Mammary epithelial cell (primary cell): ENCODE measurements at regions not wholly inside any gene's neighbourhood (a gene's known extent, or its start where the extent isn't known, plus 50 kb on each side); places are given as distances from the start of the nearest gene placed in this dataset.

Experiments used
- EZH2 ChIP-seq: IDR thresholded peaks from 2 replicates; pipeline ENCODE4 v1.6.1; 2012; ENCODE audit warnings: low read length, inconsistent platforms, borderline replicate concordance
- TF ChIP-seq, protein P1 (sequence below), 2 donors: IDR thresholded peaks in 1 of 2; conservative IDR thresholded peaks in 1 of 2; 2 replicates each; pipeline ENCODE4 v1.5.1; 2011 to 2012; ENCODE audit warnings: inconsistent platforms in 2 of 2, low read length in 2 of 2, mild to moderate bottlenecking in 2 of 2, control low read depth in 1 of 2, low read depth in 1 of 2; ENCODE audit not compliant: insufficient read depth in 1 of 2; ENCODE audit errors: extremely low read depth in 1 of 2

DNA sequence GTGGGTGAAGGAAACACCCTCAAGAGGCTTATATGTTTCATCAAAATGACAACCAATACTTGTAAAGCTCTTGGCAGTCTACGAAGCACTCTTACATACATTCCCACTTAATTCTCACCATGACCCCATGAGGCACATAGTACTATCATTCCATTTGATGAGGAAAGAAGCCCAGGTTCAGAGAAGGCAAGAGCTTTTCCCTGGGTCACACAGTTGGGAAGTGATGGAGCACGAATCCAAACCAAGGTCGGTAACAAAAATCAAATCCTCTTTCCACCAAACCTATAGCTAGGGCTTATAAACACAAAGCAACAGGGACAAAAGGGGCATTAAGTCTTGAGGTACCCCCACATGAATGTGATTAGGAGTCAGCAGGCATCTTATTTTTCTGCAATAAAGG lies 187.1 kb downstream of the UACA start:
- TF ChIP-seq, protein P1, sequence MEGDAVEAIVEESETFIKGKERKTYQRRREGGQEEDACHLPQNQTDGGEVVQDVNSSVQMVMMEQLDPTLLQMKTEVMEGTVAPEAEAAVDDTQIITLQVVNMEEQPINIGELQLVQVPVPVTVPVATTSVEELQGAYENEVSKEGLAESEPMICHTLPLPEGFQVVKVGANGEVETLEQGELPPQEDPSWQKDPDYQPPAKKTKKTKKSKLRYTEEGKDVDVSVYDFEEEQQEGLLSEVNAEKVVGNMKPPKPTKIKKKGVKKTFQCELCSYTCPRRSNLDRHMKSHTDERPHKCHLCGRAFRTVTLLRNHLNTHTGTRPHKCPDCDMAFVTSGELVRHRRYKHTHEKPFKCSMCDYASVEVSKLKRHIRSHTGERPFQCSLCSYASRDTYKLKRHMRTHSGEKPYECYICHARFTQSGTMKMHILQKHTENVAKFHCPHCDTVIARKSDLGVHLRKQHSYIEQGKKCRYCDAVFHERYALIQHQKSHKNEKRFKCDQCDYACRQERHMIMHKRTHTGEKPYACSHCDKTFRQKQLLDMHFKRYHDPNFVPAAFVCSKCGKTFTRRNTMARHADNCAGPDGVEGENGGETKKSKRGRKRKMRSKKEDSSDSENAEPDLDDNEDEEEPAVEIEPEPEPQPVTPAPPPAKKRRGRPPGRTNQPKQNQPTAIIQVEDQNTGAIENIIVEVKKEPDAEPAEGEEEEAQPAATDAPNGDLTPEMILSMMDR (conservative IDR thresholded peaks at IDR 0.05 in 1 of 2, IDR thresholded peaks at IDR 0.05 in 1 of 2; ENCODE audit: extremely low read depth in 1 of 2, insufficient read depth in 1 of 2, low read depth in 1 of 2, low read length in 2 of 2) = no peak
- TF ChIP-seq EZH2 = no peak
